ENCODE measurements at regions not wholly inside any gene's neighbourhood (a gene's known extent, or its start where the extent isn't known, plus 50 kb on each side); places are given as distances from the start of the nearest gene placed in this dataset.

- TF ChIP-seq, protein P1, sequence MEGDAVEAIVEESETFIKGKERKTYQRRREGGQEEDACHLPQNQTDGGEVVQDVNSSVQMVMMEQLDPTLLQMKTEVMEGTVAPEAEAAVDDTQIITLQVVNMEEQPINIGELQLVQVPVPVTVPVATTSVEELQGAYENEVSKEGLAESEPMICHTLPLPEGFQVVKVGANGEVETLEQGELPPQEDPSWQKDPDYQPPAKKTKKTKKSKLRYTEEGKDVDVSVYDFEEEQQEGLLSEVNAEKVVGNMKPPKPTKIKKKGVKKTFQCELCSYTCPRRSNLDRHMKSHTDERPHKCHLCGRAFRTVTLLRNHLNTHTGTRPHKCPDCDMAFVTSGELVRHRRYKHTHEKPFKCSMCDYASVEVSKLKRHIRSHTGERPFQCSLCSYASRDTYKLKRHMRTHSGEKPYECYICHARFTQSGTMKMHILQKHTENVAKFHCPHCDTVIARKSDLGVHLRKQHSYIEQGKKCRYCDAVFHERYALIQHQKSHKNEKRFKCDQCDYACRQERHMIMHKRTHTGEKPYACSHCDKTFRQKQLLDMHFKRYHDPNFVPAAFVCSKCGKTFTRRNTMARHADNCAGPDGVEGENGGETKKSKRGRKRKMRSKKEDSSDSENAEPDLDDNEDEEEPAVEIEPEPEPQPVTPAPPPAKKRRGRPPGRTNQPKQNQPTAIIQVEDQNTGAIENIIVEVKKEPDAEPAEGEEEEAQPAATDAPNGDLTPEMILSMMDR (conservative IDR thresholded peaks at IDR 0.05; ENCODE audit: low read length) = no peak
- TF ChIP-seq EZH2phosphoT487 (IDR thresholded peaks at IDR 0.05; ENCODE audit: borderline replicate concordance, low read depth, low read length) = no peak
These were observed 380.2 kb downstream of the CDH10 start for GRCh38 chr5:24264547-24264946.

Measured in OCI-LY7 (cell line).